IMR-90 (cell line): ENCODE measurements at regions not wholly inside any gene's neighbourhood (a gene's known extent, or its start where the extent isn't known, plus 50 kb on each side); places are given as distances from the start of the nearest gene placed in this dataset.

Experiments
- ATAC-seq: fragments of 200-7000 bp; cut with Tn5 transposase; 2 replicates; pipeline ENCODE4 v1.9.1; 2020; ENCODE audit warnings: low read depth, mild to moderate bottlenecking, moderate library complexity
- BruUV-seq: library from RNA; stranded (reverse); fragments of 400-500 nt; replicated peaks from 2 replicates; lab custom pipeline; 2021; lab: Mats Ljungman, UMichigan
- CTCF ChIA-PET: fragments of 300-600 bp; formaldehyde crosslinking; extraction: SDS; loops from one replicate; lab custom pipeline; 2021; ENCODE audit warnings: antibody characterized with exemption; lab: Yijun Ruan, JAX
- POLR2A ChIA-PET: fragments of 300-600 bp; sonication (Branson Sonifier 250); formaldehyde crosslinking; loops from one replicate; lab custom pipeline; 2022; ENCODE audit warnings: antibody characterized with exemption; ENCODE audit not compliant: unreplicated experiment; lab: Charles Lee
- DNase-seq: peaks from one replicate; pipeline ENCODE4 v3.0.0; 2013
- H2AFZ ChIP-seq: replicated peaks from 2 replicates; pipeline ENCODE3; 2013; ENCODE audit warnings: low read length, mild to moderate bottlenecking; ENCODE audit not compliant: poor library complexity
- H2AK5ac ChIP-seq: 2 replicates; pipeline ENCODE4 v1.6.1; 2013; ENCODE audit warnings: low read depth, low read length, inconsistent platforms
- H2AK9ac ChIP-seq: replicated peaks from 2 replicates; pipeline ENCODE3; 2013; ENCODE audit warnings: mild to moderate bottlenecking, low read depth, low read length, moderate library complexity; ENCODE audit not compliant: poor library complexity
- H2BK120ac ChIP-seq: 2 replicates; pipeline ENCODE4 v1.6.1; 2013; ENCODE audit warnings: low read depth, low read length, inconsistent platforms
- H2BK15ac ChIP-seq: 3 replicates; pipeline ENCODE4 v1.6.1; 2013; ENCODE audit warnings: low read depth, low read length, inconsistent platforms
- H2BK20ac ChIP-seq: 2 replicates; pipeline ENCODE4 v1.6.1; 2013; ENCODE audit warnings: low read depth, mild to moderate bottlenecking, inconsistent platforms, low read length, moderate library complexity
- H2BK5ac ChIP-seq: 2 replicates; pipeline ENCODE4 v1.6.1; 2013; ENCODE audit warnings: mild to moderate bottlenecking, low read depth, low read length, inconsistent platforms; ENCODE audit not compliant: poor library complexity, severe bottlenecking
- H3K14ac ChIP-seq: replicated peaks from 2 replicates; pipeline ENCODE4 v1.6.1; 2013; ENCODE audit warnings: low read depth, low read length, inconsistent platforms
- H3K18ac ChIP-seq: 2 replicates; pipeline ENCODE4 v1.6.1; 2013; ENCODE audit warnings: low read depth, low read length, control low read depth
- H3K23ac ChIP-seq: 2 replicates; pipeline ENCODE4 v1.6.1; 2013; ENCODE audit warnings: low read depth, low read length, inconsistent platforms
- H3K27ac ChIP-seq: 2 replicates; pipeline ENCODE4 v1.5.1; 2013; ENCODE audit warnings: mild to moderate bottlenecking, control low read depth, low read length; ENCODE audit not compliant: insufficient read depth
- H3K27me3 ChIP-seq: 2 replicates; pipeline ENCODE4 v1.6.1; 2013; ENCODE audit warnings: low read length; ENCODE audit not compliant: control insufficient read depth, insufficient read depth
- H3K36me3 ChIP-seq: 2 replicates; pipeline ENCODE4 v1.6.1; 2013; ENCODE audit warnings: low read length, mixed read lengths; ENCODE audit not compliant: control insufficient read depth, insufficient read depth
- H3K4ac ChIP-seq: 2 replicates; pipeline ENCODE4 v1.6.1; 2013; ENCODE audit warnings: low read depth, low read length, inconsistent platforms
- H3K4me1 ChIP-seq: 2 replicates; pipeline ENCODE4 v1.6.1; 2013; ENCODE audit warnings: low read length, mixed read lengths; ENCODE audit not compliant: control insufficient read depth, insufficient read depth
- H3K4me2 ChIP-seq: 2 replicates; pipeline ENCODE4 v1.6.1; 2013; ENCODE audit warnings: low read depth, mild to moderate bottlenecking, control low read depth, low read length, moderate library complexity
- H3K4me3 ChIP-seq: 2 replicates; pipeline ENCODE4 v1.5.1; 2013; ENCODE audit warnings: low read depth, mild to moderate bottlenecking, control low read depth, low read length, moderate library complexity; ENCODE audit not compliant: insufficient read depth
- H3K56ac ChIP-seq: 2 replicates; pipeline ENCODE4 v1.6.1; 2013; ENCODE audit warnings: low read length, inconsistent platforms; ENCODE audit not compliant: insufficient read depth; ENCODE audit errors: extremely low read depth
- H3K79me1 ChIP-seq, 2 experiments: 2 replicates each; pipeline ENCODE4 v1.6.1; 2013; ENCODE audit warnings: low read length in 2 of 2, inconsistent platforms in 1 of 2, low read depth in 1 of 2
- H3K9ac ChIP-seq: 2 replicates; pipeline ENCODE4 v1.6.1; 2013; ENCODE audit warnings: low read depth, low read length, control low read depth
- H3K9me1 ChIP-seq: 2 replicates; pipeline ENCODE4 v1.6.1; 2013; ENCODE audit warnings: low read length, inconsistent platforms; ENCODE audit not compliant: insufficient read depth
- H3K9me3 ChIP-seq: 2 replicates; pipeline ENCODE4 v1.6.1; 2013; ENCODE audit warnings: low read length; ENCODE audit not compliant: control insufficient read depth, insufficient read depth
- H4K20me1 ChIP-seq: 2 replicates; pipeline ENCODE4 v1.6.1; 2013; ENCODE audit warnings: low read length, inconsistent platforms; ENCODE audit not compliant: insufficient read depth
- H4K5ac ChIP-seq: 2 replicates; pipeline ENCODE4 v1.6.1; 2013; ENCODE audit warnings: mild to moderate bottlenecking, low read depth, low read length, control low read depth
- H4K8ac ChIP-seq, 2 experiments: 2 replicates each; pipeline ENCODE4 v1.6.1; 2013; ENCODE audit warnings: low read depth in 2 of 2, low read length in 2 of 2, control low read depth in 1 of 2, inconsistent platforms in 1 of 2
- H4K91ac ChIP-seq: 2 replicates; pipeline ENCODE4 v1.6.1; 2013; ENCODE audit warnings: low read depth, low read length, inconsistent platforms; ENCODE audit not compliant: insufficient read depth
- BHLHE40 ChIP-seq: fragments of 150-350 bp; IDR thresholded peaks from 2 replicates; pipeline ENCODE4 v1.6.1; 2016; ENCODE audit warnings: mild to moderate bottlenecking, low read depth, low read length
- CEBPB ChIP-seq: IDR thresholded peaks from 2 replicates; pipeline ENCODE4 v1.6.1; 2012; ENCODE audit warnings: low read depth, low read length, improper control_type of control experiment
- CHD1 ChIP-seq: IDR thresholded peaks from 2 replicates; pipeline ENCODE4 v1.6.1; 2012; ENCODE audit warnings: low read depth, low read length, improper control_type of control experiment
- CTCF ChIP-seq: conservative IDR thresholded peaks from 2 replicates; pipeline ENCODE4 v1.5.1; 2012; ENCODE audit warnings: mild to moderate bottlenecking, low read depth, low read length, improper control_type of control experiment
- ELK1 ChIP-seq: fragments of 150-350 bp; IDR thresholded peaks from 2 replicates; pipeline ENCODE4 v1.6.1; 2016; ENCODE audit warnings: low read depth, mild to moderate bottlenecking, low read length, moderate library complexity, borderline replicate concordance
- FOS ChIP-seq: fragments of 150-350 bp; IDR thresholded peaks from 2 replicates; pipeline ENCODE4 v1.6.1; 2016; ENCODE audit warnings: low read depth, low read length
- MAFK ChIP-seq: IDR thresholded peaks from 2 replicates; pipeline ENCODE4 v1.6.1; 2012; ENCODE audit warnings: low read depth, low read length, improper control_type of control experiment
- MAZ ChIP-seq: IDR thresholded peaks from 2 replicates; pipeline ENCODE4 v1.6.1; 2012; ENCODE audit warnings: low read depth, mild to moderate bottlenecking, low read length, improper control_type of control experiment, moderate library complexity, borderline replicate concordance
- MXI1 ChIP-seq: IDR thresholded peaks from 2 replicates; pipeline ENCODE4 v1.6.1; 2012; ENCODE audit warnings: low read depth, mild to moderate bottlenecking, low read length, moderate library complexity, borderline replicate concordance
- NFE2L2 ChIP-seq: fragments of 150-350 bp; IDR thresholded peaks from 2 replicates; pipeline ENCODE4 v1.6.1; 2016; ENCODE audit warnings: low read depth, mild to moderate bottlenecking, low read length
- POLR2A ChIP-seq: IDR thresholded peaks from 2 replicates; pipeline ENCODE4 v1.6.1; 2012; ENCODE audit warnings: mild to moderate bottlenecking, low read depth, low read length
- RCOR1 ChIP-seq: IDR thresholded peaks from 2 replicates; pipeline ENCODE4 v1.6.1; 2012; ENCODE audit warnings: mild to moderate bottlenecking, low read length, improper control_type of control experiment; ENCODE audit not compliant: insufficient replicate concordance
- RFX5 ChIP-seq: IDR thresholded peaks from 2 replicates; pipeline ENCODE4 v1.8.0; 2012; ENCODE audit warnings: low read depth, mild to moderate bottlenecking, low read length, moderate library complexity
- USF2 ChIP-seq: fragments of 150-350 bp; IDR thresholded peaks from 2 replicates; pipeline ENCODE4 v1.6.1; 2017; ENCODE audit warnings: mild to moderate bottlenecking, antibody characterized with exemption, low read length, low read depth
- WGBS, 2 experiments: methylation state at CpG; one replicate each; pipeline versions ENCODE4 v1.1.5 to v1.1.7; 2013; ENCODE audit warnings: missing lambda C conversion rate in 2 of 2; ENCODE audit not compliant: insufficient read length in 1 of 2; ENCODE audit errors: extremely low coverage in 2 of 2; 5-methylcytosine and 5-hydroxymethylcytosine counted together
- dilution Hi-C: fragments of 300-500 bp; cut with HindIII; formaldehyde crosslinking; loops from one replicate; pipeline ENCODE4 v1.14.3; 2018; ENCODE audit warnings: low sequenced_read_pairs; ENCODE audit not compliant: unreplicated experiment
- in situ Hi-C: fragments of 300-500 bp; cut with MboI; formaldehyde crosslinking; loops from 3 replicates; pipeline ENCODE4 v1.14.3; 2019; ENCODE audit warnings: low sequenced_read_pairs, inconsistent platforms, mixed read lengths
- intact Hi-C: fragments of 100-400 bp; cut with micrococcal nuclease; formaldehyde crosslinking; loops from 2 replicates; pipeline ENCODE4 v1.10.0; 2022

GRCh38 chr1:162944974-162945674 lies 84.1 kb upstream of the CCDC190 start:
- Histone ChIP-seq H4K5ac (no peak overlapping the region), H4K8ac (no peak overlapping the region), H2AK9ac (no peak overlapping the region), H2BK20ac (no peak overlapping the region), H3K27me3 (no peaks in the 10 kb centered on the region), H3K4ac (no peak overlapping the region), H4K20me1 (no peaks in the 10 kb centered on the region), H2AFZ (no peak overlapping the region), H3K4me3 (no peak overlapping the region), H3K9ac (no peak overlapping the region), H2BK5ac (no peak overlapping the region), H3K36me3 (no peaks in the 10 kb centered on the region), H4K91ac (no peak overlapping the region), H3K56ac (no peak overlapping the region), H3K18ac (no peak overlapping the region), H3K4me1 (no peaks in the 10 kb centered on the region; the same call in 1 of the 2 replicates), H3K79me1 (no peaks in the 10 kb centered on the region), H2AK5ac (no peak overlapping the region), H3K23ac (no peak overlapping the region), H2BK120ac (no peak overlapping the region), H3K9me3 (no peaks in the 10 kb centered on the region), H3K4me2 (no peak overlapping the region), H3K27ac (no peak overlapping the region), H3K14ac (no peak overlapping the region), H3K9me1 (no peaks in the 10 kb centered on the region), H2BK15ac (no peak overlapping the region)
- POLR2A ChIA-PET: no interaction called here
- WGBS, 2 experiments: 60% methylated on average over 1 of the region's 5 CpGs; no CpG with 5 or more reads in 1 of the 2 experiments
- DNase-seq (no peak), ATAC-seq (no peak)
- in situ Hi-C loops (no loop called here), intact Hi-C loops (loop anchor here (5.0 kb wide), 1 partner anchor 957 kb away; no protein-coding TSS in a partner anchor), dilution Hi-C loops (no loop called here)
- BruUV-seq: no TSS peak
- CTCF ChIA-PET: no interaction called here
- TF ChIP-seq NFE2L2 (no peak), CTCF (no peak), USF2 (no peak), RCOR1 (no peak), BHLHE40 (no peak), MXI1 (no peak), MAFK (no peak), MAZ (no peak), ELK1 (no peak), FOS (no peak), CEBPB (no peak), CHD1 (no peak), POLR2A (no peak), RFX5 (no peak)
